HL-60 (cell line): ENCODE measurements at regions not wholly inside any gene's neighbourhood (a gene's known extent, or its start where the extent isn't known, plus 50 kb on each side); places are given as distances from the start of the nearest gene placed in this dataset.

ENCODE experiments used
- CTCF ChIP-seq: IDR thresholded peaks from one replicate; pipeline ENCODE4 v1.5.1; 2011; ENCODE audit warnings: low read length, control low read depth, inconsistent platforms; ENCODE audit not compliant: insufficient read depth
- POLR2AphosphoS5 ChIP-seq: IDR thresholded peaks from 2 replicates; pipeline ENCODE4 v1.6.1; 2012; ENCODE audit warnings: low read depth

GRCh38 chr1:178572604-178573003 is 59.7 kb downstream of the TEX35 start:
- TF ChIP-seq CTCF (no peak), POLR2AphosphoS5 (no peak)
